ENCODE measurements at regions not wholly inside any gene's neighbourhood (a gene's known extent, or its start where the extent isn't known, plus 50 kb on each side); places are given as distances from the start of the nearest gene placed in this dataset.

DNA sequence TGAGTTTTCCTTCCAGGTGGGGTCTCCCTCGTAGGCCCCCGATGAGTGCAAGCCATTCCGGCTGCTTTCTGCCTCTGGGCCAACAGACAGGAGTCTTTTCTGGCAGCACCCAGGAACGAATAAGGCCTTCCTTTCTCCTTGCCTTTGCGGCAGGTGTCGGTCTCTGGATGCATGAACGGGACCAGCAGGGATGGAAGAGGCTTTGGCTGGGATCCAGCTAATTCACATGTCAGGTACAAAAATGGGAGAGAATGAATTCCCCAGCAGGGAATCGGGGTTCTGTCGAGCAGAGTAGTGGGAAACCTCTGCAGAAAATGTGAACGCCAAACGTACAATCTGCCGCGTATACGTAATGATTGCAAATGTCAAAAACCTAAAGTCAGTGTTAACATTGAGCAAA is 146.1 kb upstream of the TBL1X start:
- H3K27me3 Mint-ChIP-seq (ENCODE audit: unreplicated experiment) = no peaks in the 10 kb centered on the region
- no peak for TF ChIP-seq CTCF (IDR thresholded peaks at IDR 0.05; ENCODE audit: unreplicated experiment)
- DNase-seq (ENCODE audit: low spot score) = no peak
- H3K9me3 Mint-ChIP-seq (ENCODE audit: unreplicated experiment) = no peaks in the 10 kb centered on the region
- H3K4me1 Mint-ChIP-seq (ENCODE audit: unreplicated experiment) = peaks cover 4% of the 10 kb centered on the region
- H3K27ac Mint-ChIP-seq (ENCODE audit: unreplicated experiment) = no peak overlapping the region
- H3K4me3 Mint-ChIP-seq (ENCODE audit: unreplicated experiment) = no peak overlapping the region
- no peaks in the 10 kb centered on the region for H3K36me3 Mint-ChIP-seq (ENCODE audit: low read depth, unreplicated experiment)

- H3K9me3 Mint-ChIP-seq (ENCODE audit: unreplicated experiment) = no peaks in the 10 kb centered on the region
- DNase-seq (ENCODE audit: low spot score) = no peak
- no peak overlapping the region for H3K4me3 Mint-ChIP-seq (ENCODE audit: unreplicated experiment)
- no peaks in the 10 kb centered on the region for H3K36me3 Mint-ChIP-seq (ENCODE audit: low read depth, unreplicated experiment)
- peaks cover 4% of the 10 kb centered on the region for H3K4me1 Mint-ChIP-seq (ENCODE audit: unreplicated experiment)
- no peak for TF ChIP-seq CTCF (IDR thresholded peaks at IDR 0.05; ENCODE audit: unreplicated experiment)
- no peak overlapping the region for H3K27ac Mint-ChIP-seq (ENCODE audit: unreplicated experiment)
- no peaks in the 10 kb centered on the region for H3K27me3 Mint-ChIP-seq (ENCODE audit: unreplicated experiment)
Observed at GRCh38 chrX:9320940-9321339, 143.9 kb upstream of the TBL1X start.

- no peak overlapping the region for H3K4me3 Mint-ChIP-seq (ENCODE audit: unreplicated experiment)
- TF ChIP-seq CTCF (IDR thresholded peaks at IDR 0.05; ENCODE audit: unreplicated experiment) = no peak
- H3K4me1 Mint-ChIP-seq (ENCODE audit: unreplicated experiment) = no peaks in the 10 kb centered on the region
- DNase-seq (ENCODE audit: low spot score) = no peak
- peaks cover 2% of the 10 kb centered on the region for H3K27me3 Mint-ChIP-seq (ENCODE audit: unreplicated experiment)
- H3K27ac Mint-ChIP-seq (ENCODE audit: unreplicated experiment) = no peak overlapping the region
- no peaks in the 10 kb centered on the region for H3K9me3 Mint-ChIP-seq (ENCODE audit: unreplicated experiment)
- no peaks in the 10 kb centered on the region for H3K36me3 Mint-ChIP-seq (ENCODE audit: low read depth, unreplicated experiment)
Observed at GRCh38 chrX:9324676-9325075, 140.2 kb upstream of the TBL1X start.

DNA sequence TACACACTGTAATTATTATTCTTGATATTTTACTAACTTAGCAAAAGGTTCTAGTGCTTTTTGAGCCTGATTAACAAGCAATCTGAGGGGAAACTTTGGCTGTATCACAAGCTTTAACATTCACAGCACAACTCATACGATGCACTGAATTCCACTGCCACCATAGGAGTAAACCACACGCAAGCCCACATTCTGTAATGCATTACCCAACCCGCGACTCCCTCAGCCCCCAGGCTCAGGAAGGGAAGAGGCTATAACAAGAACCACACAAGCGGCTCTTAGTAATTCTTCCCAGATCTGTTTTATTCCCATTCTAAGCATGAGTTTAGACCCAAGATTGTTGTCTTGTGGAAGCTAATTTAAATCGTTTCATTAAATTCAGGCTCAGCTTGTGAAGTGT is 138.5 kb upstream of the TBL1X start:
- Mint-ChIP-seq H3K4me3 (ENCODE audit: unreplicated experiment) (no peak overlapping the region), H3K27me3 (ENCODE audit: unreplicated experiment) (peaks cover 2% of the 10 kb centered on the region), H3K27ac (ENCODE audit: unreplicated experiment) (no peak overlapping the region), H3K9me3 (ENCODE audit: unreplicated experiment) (no peaks in the 10 kb centered on the region), H3K36me3 (ENCODE audit: low read depth, unreplicated experiment) (no peaks in the 10 kb centered on the region), H3K4me1 (ENCODE audit: unreplicated experiment) (no peaks in the 10 kb centered on the region)
- DNase-seq (ENCODE audit: low spot score) = no peak
- no peak for TF ChIP-seq CTCF (IDR thresholded peaks at IDR 0.05; ENCODE audit: unreplicated experiment)

DNA sequence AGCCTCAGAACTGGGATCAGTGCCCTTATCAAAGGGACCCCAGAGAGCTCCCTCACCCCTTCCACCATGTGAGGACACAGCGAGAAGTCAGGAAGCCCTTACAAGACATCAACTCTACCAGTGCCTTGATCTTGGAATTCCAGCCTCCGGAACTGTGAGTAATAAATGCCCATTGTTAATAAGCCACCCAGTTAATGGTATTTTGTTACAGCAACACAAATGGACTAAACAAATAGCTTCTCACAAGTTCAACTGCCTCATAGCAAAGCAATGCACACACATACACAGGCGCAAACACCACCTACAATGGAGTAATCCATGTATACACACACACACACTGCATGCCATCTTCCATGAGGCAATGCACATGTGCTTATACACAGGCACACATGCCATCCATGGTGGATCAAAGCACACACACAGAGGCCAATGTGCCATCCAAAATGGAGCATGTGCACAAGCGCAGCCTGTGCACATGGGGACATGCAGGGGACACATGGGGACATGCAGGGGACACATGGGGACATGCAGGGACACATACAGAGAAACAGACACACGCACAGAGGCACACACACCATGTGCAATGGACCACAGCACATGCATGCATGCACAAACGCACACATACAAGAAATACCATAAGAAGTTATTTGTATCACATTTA is 137.6 kb upstream of the TBL1X start:
- no peak overlapping the region for H3K4me3 Mint-ChIP-seq (ENCODE audit: unreplicated experiment)
- TF ChIP-seq CTCF (IDR thresholded peaks at IDR 0.05; ENCODE audit: unreplicated experiment) = no peak
- H3K9me3 Mint-ChIP-seq (ENCODE audit: unreplicated experiment) = no peaks in the 10 kb centered on the region

More for the DNA sequence above, 137.6 kb upstream of the TBL1X start:
- Mint-ChIP-seq H3K36me3 (ENCODE audit: low read depth, unreplicated experiment) (no peaks in the 10 kb centered on the region), H3K27ac (ENCODE audit: unreplicated experiment) (no peak overlapping the region), H3K27me3 (ENCODE audit: unreplicated experiment) (peaks cover 2% of the 10 kb centered on the region), H3K4me1 (ENCODE audit: unreplicated experiment) (no peaks in the 10 kb centered on the region)
- DNase-seq (ENCODE audit: low spot score) = no peak
